Neural crest cell (in vitro differentiated cells): ENCODE measurements at regions not wholly inside any gene's neighbourhood (a gene's known extent, or its start where the extent isn't known, plus 50 kb on each side); places are given as distances from the start of the nearest gene placed in this dataset.
A peak's percentile ranks its signal among the peaks of the same experiment; 100 is the strongest.

Source experiments
- DNase-seq: peaks from one replicate; pipeline ENCODE4 v3.0.0; 2021; ENCODE audit warnings: low read depth, mixed read lengths, low spot score
- H3K27ac Mint-ChIP-seq: one replicate; pipeline ENCODE4 v1.8.0; 2021; ENCODE audit warnings: mild to moderate bottlenecking, mixed read lengths; ENCODE audit not compliant: unreplicated experiment
- H3K27me3 Mint-ChIP-seq: 2 replicates; pipeline ENCODE4 v1.8.0; 2021; ENCODE audit warnings: low read depth, mild to moderate bottlenecking, mixed read lengths
- H3K36me3 Mint-ChIP-seq: 2 replicates; pipeline ENCODE4 v1.8.0; 2021; ENCODE audit warnings: low read depth, mild to moderate bottlenecking, mixed read lengths
- H3K4me1 Mint-ChIP-seq: 2 replicates; pipeline ENCODE4 v1.8.0; 2021; ENCODE audit warnings: mixed read lengths
- H3K4me3 Mint-ChIP-seq: one replicate; pipeline ENCODE4 v1.8.0; 2021; ENCODE audit warnings: mild to moderate bottlenecking, mixed read lengths
- H3K9me3 Mint-ChIP-seq: 2 replicates; pipeline ENCODE4 v1.8.0; 2021; ENCODE audit warnings: mixed read lengths
- TF ChIP-seq, protein P1 (sequence below): fragments of 200-600 bp; sonication (generic); conservative IDR thresholded peaks from 2 replicates; pipeline ENCODE4 v1.5.0; 2021; ENCODE audit warnings: antibody characterized with exemption, mild to moderate bottlenecking

DNA sequence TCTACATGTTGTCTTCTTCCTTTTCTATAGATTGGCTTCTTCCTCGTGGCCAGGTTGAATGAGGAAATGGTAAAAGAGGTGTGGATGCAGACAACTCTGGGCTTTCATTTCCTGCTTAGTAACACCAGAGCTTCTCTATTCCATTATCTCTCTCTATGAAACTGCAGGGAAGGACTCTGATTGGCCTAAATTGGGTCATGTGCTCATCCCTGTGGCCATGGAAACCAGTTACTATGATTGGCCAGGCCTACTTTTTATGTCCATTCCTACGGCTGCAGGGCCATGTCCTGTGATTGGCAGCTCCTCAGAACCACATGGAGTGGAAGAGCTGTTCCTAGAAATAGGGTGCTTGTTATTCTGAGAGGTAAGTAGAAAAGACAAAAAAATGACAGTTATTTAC is 486.9 kb upstream of the ADAMTS9 start:
- H3K4me1 Mint-ChIP-seq: peaks cover 17% of the 10 kb centered on the region
- no peaks in the 10 kb centered on the region for H3K27me3 Mint-ChIP-seq
- TF ChIP-seq, protein P1, sequence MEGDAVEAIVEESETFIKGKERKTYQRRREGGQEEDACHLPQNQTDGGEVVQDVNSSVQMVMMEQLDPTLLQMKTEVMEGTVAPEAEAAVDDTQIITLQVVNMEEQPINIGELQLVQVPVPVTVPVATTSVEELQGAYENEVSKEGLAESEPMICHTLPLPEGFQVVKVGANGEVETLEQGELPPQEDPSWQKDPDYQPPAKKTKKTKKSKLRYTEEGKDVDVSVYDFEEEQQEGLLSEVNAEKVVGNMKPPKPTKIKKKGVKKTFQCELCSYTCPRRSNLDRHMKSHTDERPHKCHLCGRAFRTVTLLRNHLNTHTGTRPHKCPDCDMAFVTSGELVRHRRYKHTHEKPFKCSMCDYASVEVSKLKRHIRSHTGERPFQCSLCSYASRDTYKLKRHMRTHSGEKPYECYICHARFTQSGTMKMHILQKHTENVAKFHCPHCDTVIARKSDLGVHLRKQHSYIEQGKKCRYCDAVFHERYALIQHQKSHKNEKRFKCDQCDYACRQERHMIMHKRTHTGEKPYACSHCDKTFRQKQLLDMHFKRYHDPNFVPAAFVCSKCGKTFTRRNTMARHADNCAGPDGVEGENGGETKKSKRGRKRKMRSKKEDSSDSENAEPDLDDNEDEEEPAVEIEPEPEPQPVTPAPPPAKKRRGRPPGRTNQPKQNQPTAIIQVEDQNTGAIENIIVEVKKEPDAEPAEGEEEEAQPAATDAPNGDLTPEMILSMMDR: no peak
- no peaks in the 10 kb centered on the region for H3K9me3 Mint-ChIP-seq
- no peaks in the 10 kb centered on the region for H3K36me3 Mint-ChIP-seq
- no peak overlapping the region for H3K4me3 Mint-ChIP-seq
- DNase-seq: no peak
- H3K27ac Mint-ChIP-seq: no peak overlapping the region

DNA sequence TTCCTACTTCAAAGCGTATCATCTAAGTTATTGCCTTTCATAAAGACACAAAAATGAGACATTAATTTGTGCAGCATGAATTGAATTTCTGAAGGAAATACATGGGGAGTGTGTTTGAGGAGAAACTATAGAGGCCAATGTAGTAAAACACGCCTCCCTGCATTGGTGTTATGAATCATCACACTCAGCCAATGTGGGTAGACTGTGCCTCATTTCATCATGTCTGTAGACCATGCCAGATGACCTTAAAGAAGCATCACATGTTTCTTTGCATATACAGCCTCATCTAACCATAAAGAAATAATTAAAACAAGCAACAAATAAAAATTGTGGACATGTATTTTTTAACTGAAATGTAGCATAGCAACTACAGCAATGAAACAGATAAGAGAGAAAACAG is 486.0 kb upstream of the ADAMTS9 start:
- Mint-ChIP-seq H3K9me3 (no peaks in the 10 kb centered on the region), H3K4me1 (peaks cover 17% of the 10 kb centered on the region), H3K36me3 (no peaks in the 10 kb centered on the region), H3K27me3 (no peaks in the 10 kb centered on the region), H3K27ac (no peak overlapping the region), H3K4me3 (no peak overlapping the region)
- TF ChIP-seq, protein P1: no peak
- DNase-seq: no peak

DNA sequence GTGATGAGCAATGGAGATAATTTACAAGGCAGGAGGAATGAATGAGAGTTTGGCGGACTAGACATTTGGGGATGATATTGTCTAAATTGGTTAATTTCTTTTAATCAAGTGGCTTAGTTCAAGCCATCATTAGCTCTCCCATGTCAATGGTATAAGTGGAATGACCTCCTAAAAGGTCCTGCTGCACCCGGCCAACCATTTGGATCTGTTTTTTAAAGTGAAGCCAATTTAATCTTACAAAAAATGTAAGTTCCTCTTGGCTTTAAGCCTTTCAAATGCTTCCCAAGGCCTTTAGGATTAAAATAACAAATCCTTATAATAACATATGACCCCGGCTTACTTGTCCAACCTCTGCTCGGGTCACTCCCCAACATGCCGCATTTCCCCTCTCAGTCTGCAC is 484.4 kb upstream of the ADAMTS9 start:
- H3K9me3 Mint-ChIP-seq: no peaks in the 10 kb centered on the region
- peaks cover 24% of the 10 kb centered on the region for H3K4me1 Mint-ChIP-seq
- DNase-seq: no peak
- TF ChIP-seq, protein P1: no peak
- no peak overlapping the region for H3K27ac Mint-ChIP-seq
- no peaks in the 10 kb centered on the region for H3K36me3 Mint-ChIP-seq
- no peak overlapping the region for H3K4me3 Mint-ChIP-seq
- H3K27me3 Mint-ChIP-seq: no peaks in the 10 kb centered on the region

DNA sequence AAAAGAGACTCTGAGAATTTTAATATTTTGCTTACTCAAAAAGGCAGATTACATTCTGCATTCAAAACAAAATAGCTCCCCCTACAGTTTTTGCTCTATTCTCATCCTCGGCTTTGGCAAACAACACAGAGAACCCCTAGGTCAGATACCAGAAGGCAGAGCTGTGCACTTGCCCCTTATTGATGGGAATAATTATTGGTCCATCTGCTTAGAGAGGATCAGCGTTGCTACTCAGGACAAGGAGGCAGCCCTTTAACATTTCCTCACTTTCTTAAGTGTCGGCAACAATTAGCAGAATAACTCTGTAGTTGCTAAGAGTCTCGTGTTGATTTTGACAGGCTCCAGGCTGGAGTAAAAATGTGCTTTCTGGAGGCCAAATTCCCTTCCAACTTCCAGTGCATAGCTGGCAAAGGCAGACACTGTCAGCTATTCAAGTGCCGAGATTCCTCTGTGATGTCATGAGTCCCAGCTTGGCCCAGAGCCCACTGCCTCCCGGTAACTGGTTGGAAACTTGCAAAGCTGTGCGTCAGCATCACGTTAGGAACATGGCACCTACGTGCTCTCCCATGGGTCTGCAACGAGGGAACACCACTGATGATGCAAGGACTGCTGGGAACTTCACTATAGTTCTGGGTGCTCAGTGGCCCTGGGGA is 482.7 kb upstream of the ADAMTS9 start:
- H3K4me3 Mint-ChIP-seq: no peak overlapping the region
- H3K4me1 Mint-ChIP-seq: peaks cover 32% of the 10 kb centered on the region

DNA sequence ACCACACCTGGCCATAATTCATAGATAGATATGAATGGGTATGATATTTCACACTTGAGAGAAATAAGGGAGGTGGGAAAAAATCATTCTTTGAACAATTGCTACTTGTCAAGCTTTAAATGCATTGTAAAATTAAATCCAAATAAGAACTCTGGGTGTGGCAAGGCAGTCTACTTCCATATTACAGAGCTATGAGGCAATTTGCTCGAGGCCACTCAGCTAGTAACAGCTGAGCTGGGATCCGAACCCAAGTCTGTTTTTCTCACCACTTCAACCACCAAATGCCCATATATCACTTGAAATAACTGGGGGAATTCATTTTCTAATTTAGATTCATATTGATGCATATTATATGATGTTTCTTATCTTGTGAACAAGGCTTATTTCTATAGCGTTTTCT is 482.2 kb upstream of the ADAMTS9 start:
- Mint-ChIP-seq H3K4me1 (peaks cover 32% of the 10 kb centered on the region), H3K27ac (no peak overlapping the region), H3K9me3 (peaks cover 1% of the 10 kb centered on the region), H3K4me3 (no peak overlapping the region), H3K36me3 (no peaks in the 10 kb centered on the region), H3K27me3 (no peaks in the 10 kb centered on the region)
- no peak for DNase-seq
- TF ChIP-seq, protein P1: no peak

More for the DNA sequence above, 482.7 kb upstream of the ADAMTS9 start:
- H3K27ac Mint-ChIP-seq: no peak overlapping the region
- H3K27me3 Mint-ChIP-seq: no peaks in the 10 kb centered on the region
- TF ChIP-seq, protein P1: peak; percentile 60
- no peaks in the 10 kb centered on the region for H3K9me3 Mint-ChIP-seq
- H3K36me3 Mint-ChIP-seq: no peaks in the 10 kb centered on the region
- DNase-seq: no peak
